NCI-H2227 treated with DMSO at 0.1 percent for 48 hours (cell line): ENCODE measurements at regions not wholly inside any gene's neighbourhood (a gene's known extent, or its start where the extent isn't known, plus 50 kb on each side); places are given as distances from the start of the nearest gene placed in this dataset.

ENCODE experiments used
- DNase-seq: peaks from one replicate; lab custom pipeline; 2025; lab: John Stamatoyannopoulos, UW

GRCh38 chr3:139870000-139870675 lies 64.8 kb upstream of the CLSTN2 start:
- DNase-seq: no peak

- DNase-seq: no peak
Measured at GRCh38 chr3:139868773-139869172, 66.2 kb upstream of the CLSTN2 start.

- no peak for DNase-seq
Measured at GRCh38 chr3:139848660-139849059, 86.3 kb upstream of the CLSTN2 start.

- DNase-seq: no peak
Measured at GRCh38 chr3:139846729-139847128, 88.3 kb upstream of the CLSTN2 start.

- DNase-seq: no peak
Measured at GRCh38 chr3:139839659-139840058, 95.3 kb upstream of the CLSTN2 start.

- DNase-seq: no peak
Measured at GRCh38 chr3:139839014-139839413, 96.0 kb upstream of the CLSTN2 start.

- DNase-seq: no peak
Measured at GRCh38 chr3:139838269-139838957, 96.6 kb upstream of the CLSTN2 start.

GRCh38 chr3:139836698-139837464 lies 98.1 kb upstream of the CLSTN2 start:
- DNase-seq: no peak

GRCh38 chr3:139835830-139836683 lies 98.9 kb upstream of the CLSTN2 start:
- no peak for DNase-seq

- no peak for DNase-seq
Measured at GRCh38 chr3:139832998-139833397, 102.0 kb upstream of the CLSTN2 start.

GRCh38 chr3:139830817-139831216 lies 104.2 kb upstream of the CLSTN2 start:
- peak; percentile 75 for DNase-seq

- DNase-seq: no peak
Measured at GRCh38 chr3:139827833-139828232, 107.2 kb upstream of the CLSTN2 start.

- DNase-seq: no peak
Measured at GRCh38 chr3:139824864-139825263, 110.1 kb upstream of the CLSTN2 start.

GRCh38 chr3:139814646-139815045 lies 120.3 kb upstream of the CLSTN2 start:
- no peak for DNase-seq

- no peak for DNase-seq
Measured at GRCh38 chr3:139811331-139811730, 123.7 kb upstream of the CLSTN2 start.

- no peak for DNase-seq
Measured at GRCh38 chr3:139808201-139808600, 126.8 kb upstream of the CLSTN2 start.

- no peak for DNase-seq
Measured at GRCh38 chr3:139803294-139803693, 125.5 kb upstream of the NMNAT3 start.

- no peak for DNase-seq
Measured at GRCh38 chr3:139797724-139798343, 120.1 kb upstream of the NMNAT3 start.

- no peak for DNase-seq
Measured at GRCh38 chr3:139794469-139795265, 116.9 kb upstream of the NMNAT3 start.

- DNase-seq: no peak
Measured at GRCh38 chr3:139793408-139793807, 115.6 kb upstream of the NMNAT3 start.

GRCh38 chr3:139780593-139780992 lies 102.8 kb upstream of the NMNAT3 start:
- DNase-seq: no peak
